HCT116 (cell line): ENCODE measurements at regions not wholly inside any gene's neighbourhood (a gene's known extent, or its start where the extent isn't known, plus 50 kb on each side); places are given as distances from the start of the nearest gene placed in this dataset.

Experiments
- ATAC-seq: fragments of 200-7000 bp; cut with Tn5 transposase; 2 replicates; pipeline ENCODE4 v1.9.1; 2020; ENCODE audit warnings: mild to moderate bottlenecking, moderate library complexity
- BruUV-seq: library from RNA; stranded (reverse); fragments of 400-500 nt; replicated peaks from 2 replicates; lab custom pipeline; 2021; lab: Mats Ljungman, UMichigan
- CTCF ChIA-PET: fragments of 300-600 bp; sonication (Branson Sonifier 250); formaldehyde crosslinking; loops from one replicate; lab custom pipeline; 2021; ENCODE audit warnings: antibody characterized with exemption; lab: Charles Lee
- POLR2A ChIA-PET: fragments of 300-600, 350-600 bp; sonication (Branson Sonifier 250); formaldehyde crosslinking; loops from one replicate; lab custom pipeline; 2021; ENCODE audit warnings: antibody characterized with exemption; lab: Charles Lee
- RAD21 ChIA-PET, 2 experiments: fragments of 300-600 bp; sonication (Branson Sonifier 250); formaldehyde crosslinking; loops; one replicate each; lab custom pipeline; 2023; ENCODE audit warnings: low total read pairs in 2 of 2; ENCODE audit not compliant: uncharacterized antibody in 2 of 2, unreplicated experiment in 2 of 2, low non-redundant PET in 1 of 2; lab: Charles Lee
- DNase-seq: peaks from one replicate; pipeline ENCODE4 v3.0.0-alpha.2; 2010; ENCODE audit warnings: low read depth, low spot score
- H2AFZ ChIP-seq: fragments of 200-600 bp; shearing (Covaris generic), sonication (generic); 2 replicates; pipeline ENCODE4 v1.6.1; 2017; ENCODE audit warnings: low read depth, mixed run types, mixed read lengths, antibody characterized with exemption, low read length; ENCODE audit not compliant: poor library complexity, severe bottlenecking
- H3K27ac ChIP-seq: 2 replicates; pipeline ENCODE4 v1.5.1; 2012; ENCODE audit warnings: low read depth, low read length
- H3K27me3 ChIP-seq: fragments of 200-600 bp; sonication (generic); 2 replicates; pipeline ENCODE4 v1.6.1; 2016; ENCODE audit warnings: mixed run types, low read length, mixed read lengths; ENCODE audit not compliant: insufficient read depth
- H3K36me3 ChIP-seq, 2 experiments: fragments of 200-500 bp in 1 of 2; fragments of 200-600 bp in 1 of 2; sonication (Bioruptor generic) in 1 of 2; sonication (generic) in 1 of 2; 2 replicates each; pipeline versions ENCODE4 v1.5.1 to v1.6.1; 2014 to 2016; ENCODE audit warnings: low read length in 2 of 2, inconsistent platforms in 1 of 2, mixed read lengths in 1 of 2, mixed run types in 1 of 2; ENCODE audit not compliant: insufficient read depth in 2 of 2, control insufficient read depth in 1 of 2
- H3K4me1 ChIP-seq, 2 experiments: fragments of 200-600 bp in 1 of 2; sonication (generic) in 1 of 2; 2 replicates each; pipeline versions ENCODE4 v1.5.1 to v1.6.1; 2012 to 2017; ENCODE audit warnings: low read length in 2 of 2, inconsistent platforms in 1 of 2, mild to moderate bottlenecking in 1 of 2, mixed read lengths in 1 of 2, mixed run types in 1 of 2, moderate library complexity in 1 of 2; ENCODE audit not compliant: insufficient read depth in 2 of 2, control insufficient read depth in 1 of 2
- H3K4me2 ChIP-seq: fragments of 200-600 bp; sonication (generic); 2 replicates; pipeline ENCODE4 v1.6.1; 2017; ENCODE audit warnings: mixed run types, low read length, mixed read lengths
- H3K4me3 ChIP-seq, 2 experiments: fragments of 200-600 bp in 1 of 2; sonication (generic) in 1 of 2; replicated peaks in 1 of 2; 2 replicates each; pipeline ENCODE4 v1.5.1; 2011 to 2016; ENCODE audit warnings: low read length in 2 of 2, control low read depth in 1 of 2, low read depth in 1 of 2, mild to moderate bottlenecking in 1 of 2, mixed read lengths in 1 of 2, mixed run types in 1 of 2
- H3K79me2 ChIP-seq: fragments of 200-600 bp; sonication (generic); 2 replicates; pipeline ENCODE4 v1.6.1; 2017; ENCODE audit warnings: mild to moderate bottlenecking, mixed run types, low read length, moderate library complexity, mixed read lengths; ENCODE audit not compliant: insufficient read depth
- H3K9ac ChIP-seq: fragments of 200-600 bp; sonication (generic); 2 replicates; pipeline ENCODE4 v1.6.1; 2016; ENCODE audit warnings: low read length, mixed read lengths
- H3K9me2 ChIP-seq: fragments of 200-600 bp; sonication (generic), shearing (Covaris generic); 2 replicates; pipeline ENCODE4 v1.6.1; 2017; ENCODE audit warnings: mixed run types, mild to moderate bottlenecking, moderate library complexity; ENCODE audit not compliant: insufficient read depth
- H3K9me3 ChIP-seq, 2 experiments: fragments of 200-500 bp in 1 of 2; fragments of 200-600 bp in 1 of 2; sonication (Bioruptor generic) in 1 of 2; sonication (generic) in 1 of 2; 2 replicates each; pipeline ENCODE4 v1.6.1; 2014 to 2017; ENCODE audit warnings: low read length in 2 of 2, mixed read lengths in 2 of 2, inconsistent platforms in 1 of 2, low read depth in 1 of 2, mild to moderate bottlenecking in 1 of 2, mixed run types in 1 of 2, moderate library complexity in 1 of 2; ENCODE audit not compliant: control insufficient read depth in 1 of 2, insufficient read depth in 1 of 2
- H4K20me1 ChIP-seq: fragments of 200-600 bp; sonication (generic), shearing (Covaris generic); 2 replicates; pipeline ENCODE4 v1.6.1; 2017; ENCODE audit warnings: mixed run types, mild to moderate bottlenecking, moderate library complexity; ENCODE audit not compliant: insufficient read depth
- ATF3 ChIP-seq: IDR thresholded peaks from 2 replicates; pipeline ENCODE4 v1.6.1; 2012
- CBX3 ChIP-seq: IDR thresholded peaks from 2 replicates; pipeline ENCODE4 v1.6.1; 2012; ENCODE audit warnings: low read depth
- CEBPB ChIP-seq: IDR thresholded peaks from 2 replicates; pipeline ENCODE4 v1.6.1; 2012; ENCODE audit warnings: low read depth
- EZH2phosphoT487 ChIP-seq: fragments of 200-600 bp; IDR thresholded peaks from 2 replicates; pipeline ENCODE4 v1.6.1; 2018; ENCODE audit warnings: antibody characterized with exemption, borderline replicate concordance
- FOSL1 ChIP-seq: IDR thresholded peaks from 2 replicates; pipeline ENCODE4 v1.6.1; 2012; ENCODE audit warnings: low read depth
- JUND ChIP-seq: IDR thresholded peaks from 2 replicates; pipeline ENCODE4 v1.6.1; 2012
- MAX ChIP-seq: IDR thresholded peaks from 2 replicates; pipeline ENCODE4 v1.6.1; 2012
- POLR2AphosphoS5 ChIP-seq: IDR thresholded peaks from 2 replicates; pipeline ENCODE4 v1.6.1; 2011; ENCODE audit warnings: mild to moderate bottlenecking, low read depth, low read length, moderate library complexity
- SRF ChIP-seq: IDR thresholded peaks from 2 replicates; pipeline ENCODE4 v1.6.1; 2012; ENCODE audit warnings: low read depth
- TCF7L2 ChIP-seq: IDR thresholded peaks from 2 replicates; pipeline ENCODE4 v1.7.0; 2011; ENCODE audit warnings: borderline replicate concordance, inconsistent platforms; ENCODE audit not compliant: insufficient read depth, insufficient read length; ENCODE audit errors: extremely low read depth
- YY1 ChIP-seq: IDR thresholded peaks from 2 replicates; pipeline ENCODE4 v1.6.1; 2011; ENCODE audit warnings: low read length, low read depth, moderate library complexity, mild to moderate bottlenecking; ENCODE audit not compliant: insufficient replicate concordance; ENCODE audit errors: extremely low read depth
- intact Hi-C: fragments of 100-400 bp; cut with micrococcal nuclease; formaldehyde crosslinking; loops from 2 replicates; pipeline ENCODE4 v1.10.0; 2022
- TF ChIP-seq, protein P1 (sequence below): IDR thresholded peaks from 2 replicates; pipeline ENCODE4 v1.6.1; 2011; ENCODE audit warnings: mild to moderate bottlenecking, low read length, moderate library complexity; ENCODE audit not compliant: insufficient replicate concordance; ENCODE audit errors: extremely low read depth

- TF ChIP-seq, protein P1, sequence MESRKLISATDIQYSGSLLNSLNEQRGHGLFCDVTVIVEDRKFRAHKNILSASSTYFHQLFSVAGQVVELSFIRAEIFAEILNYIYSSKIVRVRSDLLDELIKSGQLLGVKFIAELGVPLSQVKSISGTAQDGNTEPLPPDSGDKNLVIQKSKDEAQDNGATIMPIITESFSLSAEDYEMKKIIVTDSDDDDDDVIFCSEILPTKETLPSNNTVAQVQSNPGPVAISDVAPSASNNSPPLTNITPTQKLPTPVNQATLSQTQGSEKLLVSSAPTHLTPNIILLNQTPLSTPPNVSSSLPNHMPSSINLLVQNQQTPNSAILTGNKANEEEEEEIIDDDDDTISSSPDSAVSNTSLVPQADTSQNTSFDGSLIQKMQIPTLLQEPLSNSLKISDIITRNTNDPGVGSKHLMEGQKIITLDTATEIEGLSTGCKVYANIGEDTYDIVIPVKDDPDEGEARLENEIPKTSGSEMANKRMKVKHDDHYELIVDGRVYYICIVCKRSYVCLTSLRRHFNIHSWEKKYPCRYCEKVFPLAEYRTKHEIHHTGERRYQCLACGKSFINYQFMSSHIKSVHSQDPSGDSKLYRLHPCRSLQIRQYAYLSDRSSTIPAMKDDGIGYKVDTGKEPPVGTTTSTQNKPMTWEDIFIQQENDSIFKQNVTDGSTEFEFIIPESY = no peak
- TF ChIP-seq JUND = no peak
These were observed 579.8 kb downstream of the EDEM1 start (continued) for GRCh38 chr3:5767304-5767703.

- intact Hi-C loops = no loop called here
- BruUV-seq = no TSS peak
- ChIA-PET RAD21 (no interaction called here), CTCF (no interaction called here), POLR2A (no interaction called here)
- Histone ChIP-seq H3K27me3 (no peaks in the 10 kb centered on the region), H3K4me1 (no peaks in the 10 kb centered on the region), H3K36me3 (no peaks in the 10 kb centered on the region), H3K9me2 (no peaks in the 10 kb centered on the region), H3K9me3 (no peaks in the 10 kb centered on the region), H3K4me3 (no peak overlapping the region), H3K4me2 (no peak overlapping the region), H3K9ac (no peak overlapping the region), H3K79me2 (no peaks in the 10 kb centered on the region), H4K20me1 (no peaks in the 10 kb centered on the region), H2AFZ (no peak overlapping the region), H3K27ac (no peak overlapping the region)
- DNase-seq (no peak), ATAC-seq (no peak)
- TF ChIP-seq EZH2phosphoT487 = no peak
- no peak for TF ChIP-seq YY1
- TF ChIP-seq MAX = no peak
- no peak for TF ChIP-seq CEBPB
- no peak for TF ChIP-seq POLR2AphosphoS5
- no peak for TF ChIP-seq SRF
- TF ChIP-seq, protein P1 = no peak
- no peak for TF ChIP-seq CBX3
- no peak for TF ChIP-seq TCF7L2
- no peak for TF ChIP-seq ATF3
- TF ChIP-seq FOSL1 = no peak
These were observed 580.9 kb downstream of the EDEM1 start for GRCh38 chr3:5768281-5768945.
